ENCODE measurements at regions not wholly inside any gene's neighbourhood (a gene's known extent, or its start where the extent isn't known, plus 50 kb on each side); places are given as distances from the start of the nearest gene placed in this dataset.
"Not testable (repeated sequence)": the region's sequence is repeated elsewhere in the genome, so short reads cannot be mapped to it uniquely, and the experiment has no call there.

- peaks cover 22% of the 10 kb centered on the region for H3K4me1 Mint-ChIP-seq (ENCODE audit: low read depth)
- H3K4me3 Mint-ChIP-seq; H3K9me3 Mint-ChIP-seq; H3K36me3 Mint-ChIP-seq (ENCODE audit: low read depth); H3K27me3 Mint-ChIP-seq; intact Hi-C loops (cut with micrococcal nuclease); H3K27ac Mint-ChIP-seq: not testable (repeated sequence)
Measured at GRCh38 chr2:91770046-91770575, 3078.6 kb downstream of the RPIA start.

- H3K9me3 Mint-ChIP-seq; H3K4me1 Mint-ChIP-seq (ENCODE audit: low read depth); H3K36me3 Mint-ChIP-seq (ENCODE audit: low read depth); intact Hi-C loops (cut with micrococcal nuclease); H3K27me3 Mint-ChIP-seq; H3K4me3 Mint-ChIP-seq: not testable (repeated sequence)
- peak overlapping the region; percentile 31 for H3K27ac Mint-ChIP-seq
Measured at GRCh38 chr2:91771604-91772003, 3080.1 kb downstream of the RPIA start.

- H3K27me3 Mint-ChIP-seq; H3K4me1 Mint-ChIP-seq (ENCODE audit: low read depth); H3K36me3 Mint-ChIP-seq (ENCODE audit: low read depth); H3K4me3 Mint-ChIP-seq; H3K9me3 Mint-ChIP-seq; intact Hi-C loops (cut with micrococcal nuclease): not testable (repeated sequence)
- peak overlapping the region; percentile 76 for H3K27ac Mint-ChIP-seq
Measured at GRCh38 chr2:91772240-91772937, 3080.9 kb downstream of the RPIA start.

GRCh38 chr2:91773810-91774209, 3082.3 kb downstream of the RPIA start:
- H3K9me3 Mint-ChIP-seq; H3K27ac Mint-ChIP-seq; H3K4me3 Mint-ChIP-seq; H3K36me3 Mint-ChIP-seq (ENCODE audit: low read depth); H3K27me3 Mint-ChIP-seq; H3K4me1 Mint-ChIP-seq (ENCODE audit: low read depth); intact Hi-C loops (cut with micrococcal nuclease): not testable (repeated sequence)

GRCh38 chr2:91775193-91775592, 3083.7 kb downstream of the RPIA start:
- H3K4me1 Mint-ChIP-seq (ENCODE audit: low read depth); H3K4me3 Mint-ChIP-seq; H3K9me3 Mint-ChIP-seq; H3K27ac Mint-ChIP-seq; H3K36me3 Mint-ChIP-seq (ENCODE audit: low read depth); intact Hi-C loops (cut with micrococcal nuclease); H3K27me3 Mint-ChIP-seq: not testable (repeated sequence)

- H3K27ac Mint-ChIP-seq; H3K4me3 Mint-ChIP-seq; H3K4me1 Mint-ChIP-seq (ENCODE audit: low read depth); H3K9me3 Mint-ChIP-seq; intact Hi-C loops (cut with micrococcal nuclease); H3K27me3 Mint-ChIP-seq; H3K36me3 Mint-ChIP-seq (ENCODE audit: low read depth): not testable (repeated sequence)
Measured at GRCh38 chr2:91780324-91780723, 3088.9 kb downstream of the RPIA start.

- H3K4me3 Mint-ChIP-seq; intact Hi-C loops (cut with micrococcal nuclease); H3K9me3 Mint-ChIP-seq; H3K27ac Mint-ChIP-seq; H3K27me3 Mint-ChIP-seq; H3K36me3 Mint-ChIP-seq (ENCODE audit: low read depth); H3K4me1 Mint-ChIP-seq (ENCODE audit: low read depth): not testable (repeated sequence)
Measured at GRCh38 chr2:91809391-91809790, 3061.8 kb upstream of the TEKT4 start.

- Mint-ChIP-seq H3K4me1 (ENCODE audit: low read depth) (no peaks in the 10 kb centered on the region), H3K27ac (no peak overlapping the region), H3K9me3 (no peaks in the 10 kb centered on the region), H3K27me3 (peaks cover 31% of the 10 kb centered on the region), H3K4me3 (no peak overlapping the region), H3K36me3 (ENCODE audit: low read depth) (no peaks in the 10 kb centered on the region)
- intact Hi-C loops (cut with micrococcal nuclease) = no loop called here
Measured at GRCh38 chr2:91839904-91840868, 3031.0 kb upstream of the TEKT4 start.

- H3K27me3 Mint-ChIP-seq = peaks cover 31% of the 10 kb centered on the region
- H3K27ac Mint-ChIP-seq; H3K4me1 Mint-ChIP-seq (ENCODE audit: low read depth); H3K4me3 Mint-ChIP-seq; H3K9me3 Mint-ChIP-seq; H3K36me3 Mint-ChIP-seq (ENCODE audit: low read depth); intact Hi-C loops (cut with micrococcal nuclease): not testable (repeated sequence)
Measured at GRCh38 chr2:91842264-91842663, 3029.0 kb upstream of the TEKT4 start.

- H3K4me3 Mint-ChIP-seq; H3K36me3 Mint-ChIP-seq (ENCODE audit: low read depth); H3K9me3 Mint-ChIP-seq; H3K27ac Mint-ChIP-seq; H3K4me1 Mint-ChIP-seq (ENCODE audit: low read depth); intact Hi-C loops (cut with micrococcal nuclease): not testable (repeated sequence)
- peaks cover 31% of the 10 kb centered on the region for H3K27me3 Mint-ChIP-seq
Measured at GRCh38 chr2:91842913-91843312, 3028.3 kb upstream of the TEKT4 start.

- H3K4me1 Mint-ChIP-seq (ENCODE audit: low read depth); H3K4me3 Mint-ChIP-seq; H3K36me3 Mint-ChIP-seq (ENCODE audit: low read depth); intact Hi-C loops (cut with micrococcal nuclease); H3K27ac Mint-ChIP-seq; H3K9me3 Mint-ChIP-seq: not testable (repeated sequence)
- peaks cover 31% of the 10 kb centered on the region for H3K27me3 Mint-ChIP-seq
Measured at GRCh38 chr2:91843723-91844450, 3027.3 kb upstream of the TEKT4 start.

- H3K4me1 Mint-ChIP-seq (ENCODE audit: low read depth); intact Hi-C loops (cut with micrococcal nuclease); H3K4me3 Mint-ChIP-seq; H3K9me3 Mint-ChIP-seq; H3K36me3 Mint-ChIP-seq (ENCODE audit: low read depth); H3K27ac Mint-ChIP-seq: not testable (repeated sequence)
- peaks cover 31% of the 10 kb centered on the region for H3K27me3 Mint-ChIP-seq
Measured at GRCh38 chr2:91844451-91844825, 3026.8 kb upstream of the TEKT4 start.

- H3K4me1 Mint-ChIP-seq (ENCODE audit: low read depth); H3K4me3 Mint-ChIP-seq; H3K27ac Mint-ChIP-seq; H3K36me3 Mint-ChIP-seq (ENCODE audit: low read depth); intact Hi-C loops (cut with micrococcal nuclease); H3K9me3 Mint-ChIP-seq: not testable (repeated sequence)
- peaks cover 12% of the 10 kb centered on the region for H3K27me3 Mint-ChIP-seq
Measured at GRCh38 chr2:91846388-91846787, 3024.8 kb upstream of the TEKT4 start.

All from dendritic cell treated with granulocyte-macrophage colony-stimulating factor and Interleukin-4, amounts not matched to agents 40 ng/mL and 50 ng/mL, for 4 days (primary cell).